T-helper 2 cell treated with Interferon-gamma antibody and Interleukin-4, amounts not matched to agents 5 μg/mL and 100 μg/mL, for 36 hours (primary cell): ENCODE measurements at regions not wholly inside any gene's neighbourhood (a gene's known extent, or its start where the extent isn't known, plus 50 kb on each side); places are given as distances from the start of the nearest gene placed in this dataset.

Experiments
- DNase-seq: peaks from one replicate; pipeline ENCODE4 v3.0.0; 2021; ENCODE audit warnings: low spot score
- H3K27ac Mint-ChIP-seq: one replicate; pipeline ENCODE4 v1.8.0; 2021; ENCODE audit warnings: mild to moderate bottlenecking, mixed read lengths
- H3K27me3 Mint-ChIP-seq: one replicate; pipeline ENCODE4 v1.8.0; 2021; ENCODE audit warnings: low read depth, mixed read lengths
- H3K36me3 Mint-ChIP-seq: one replicate; pipeline ENCODE4 v1.8.0; 2021; ENCODE audit warnings: low read depth, mixed read lengths
- H3K4me1 Mint-ChIP-seq: one replicate; pipeline ENCODE4 v1.8.0; 2021; ENCODE audit warnings: low read depth, mixed read lengths
- H3K4me3 Mint-ChIP-seq: one replicate; pipeline ENCODE4 v1.8.0; 2022; ENCODE audit warnings: mild to moderate bottlenecking, moderate library complexity, mixed read lengths
- H3K9me3 Mint-ChIP-seq: one replicate; pipeline ENCODE4 v1.8.0; 2021; ENCODE audit warnings: mixed read lengths

DNA sequence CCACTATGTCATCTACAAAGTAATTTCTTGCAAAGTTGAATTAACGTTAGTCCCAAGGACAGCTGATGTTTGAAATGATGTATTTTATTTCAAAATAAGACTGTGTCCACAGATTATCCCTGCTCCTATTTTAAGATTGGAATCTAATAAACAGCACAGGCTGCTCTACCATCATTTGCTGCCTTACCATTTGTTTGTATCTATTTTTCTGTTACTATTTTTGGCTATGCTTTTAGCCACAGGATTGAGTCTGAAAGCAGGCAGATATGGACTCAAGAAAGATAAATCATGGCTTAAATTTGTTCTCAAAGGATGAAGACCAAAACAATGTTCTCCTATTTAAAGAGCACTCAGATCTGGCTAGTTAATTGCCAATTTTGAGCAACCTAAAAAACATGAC lies 105.3 kb downstream of the RGS2 start:
- H3K36me3 Mint-ChIP-seq: no peaks in the 10 kb centered on the region
- no peaks in the 10 kb centered on the region for H3K4me1 Mint-ChIP-seq
- no peak for DNase-seq
- H3K27ac Mint-ChIP-seq: no peak overlapping the region
- no peaks in the 10 kb centered on the region for H3K9me3 Mint-ChIP-seq
- H3K4me3 Mint-ChIP-seq: no peak overlapping the region
- H3K27me3 Mint-ChIP-seq: peaks cover 2% of the 10 kb centered on the region

DNA sequence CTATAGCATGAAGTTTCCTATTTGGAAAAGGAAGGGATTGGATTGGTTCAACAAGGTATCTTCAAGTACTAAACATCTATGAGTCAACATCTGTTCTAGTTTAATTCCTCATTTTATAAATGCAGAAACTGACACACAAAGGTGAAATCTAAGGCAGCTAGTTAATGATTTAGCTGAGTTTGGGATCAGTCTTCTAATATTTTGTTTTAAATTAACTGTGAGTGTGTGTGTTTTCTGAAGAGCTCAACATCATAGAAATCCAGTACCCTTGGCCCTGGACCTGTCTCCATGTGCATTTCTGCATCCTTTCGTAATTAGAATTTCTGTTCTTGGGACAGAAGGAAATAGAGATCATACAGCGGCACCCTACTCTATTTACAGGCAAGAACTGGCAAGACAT lies 105.9 kb downstream of the RGS2 start:
- Mint-ChIP-seq H3K9me3 (no peaks in the 10 kb centered on the region), H3K27ac (no peak overlapping the region), H3K36me3 (no peaks in the 10 kb centered on the region), H3K4me3 (no peak overlapping the region), H3K4me1 (no peaks in the 10 kb centered on the region), H3K27me3 (peaks cover 2% of the 10 kb centered on the region)
- no peak for DNase-seq

DNA sequence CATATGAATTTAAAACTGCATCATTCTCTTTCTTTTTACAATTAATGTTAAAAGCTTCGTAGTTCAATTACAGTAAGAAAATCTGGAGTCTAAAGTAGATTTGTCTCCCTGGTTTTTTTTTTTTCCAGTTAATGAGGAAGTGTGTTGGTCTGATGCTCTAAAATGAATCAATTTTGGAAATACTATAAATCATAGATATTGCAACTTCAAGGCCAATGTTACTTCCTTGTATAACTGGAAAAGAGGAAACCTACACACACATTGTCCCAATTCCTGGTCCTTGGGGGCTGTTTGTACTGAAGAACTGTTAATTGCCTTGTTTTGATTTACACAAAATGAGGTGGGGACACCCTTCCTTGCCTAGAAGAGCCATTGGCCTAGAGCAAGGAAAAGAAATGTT lies 107.2 kb downstream of the RGS2 start:
- no peak overlapping the region for H3K27ac Mint-ChIP-seq
- no peaks in the 10 kb centered on the region for H3K36me3 Mint-ChIP-seq
- no peak for DNase-seq
- no peak overlapping the region for H3K4me3 Mint-ChIP-seq
- no peaks in the 10 kb centered on the region for H3K4me1 Mint-ChIP-seq
- peaks cover 2% of the 10 kb centered on the region for H3K27me3 Mint-ChIP-seq
- no peaks in the 10 kb centered on the region for H3K9me3 Mint-ChIP-seq

DNA sequence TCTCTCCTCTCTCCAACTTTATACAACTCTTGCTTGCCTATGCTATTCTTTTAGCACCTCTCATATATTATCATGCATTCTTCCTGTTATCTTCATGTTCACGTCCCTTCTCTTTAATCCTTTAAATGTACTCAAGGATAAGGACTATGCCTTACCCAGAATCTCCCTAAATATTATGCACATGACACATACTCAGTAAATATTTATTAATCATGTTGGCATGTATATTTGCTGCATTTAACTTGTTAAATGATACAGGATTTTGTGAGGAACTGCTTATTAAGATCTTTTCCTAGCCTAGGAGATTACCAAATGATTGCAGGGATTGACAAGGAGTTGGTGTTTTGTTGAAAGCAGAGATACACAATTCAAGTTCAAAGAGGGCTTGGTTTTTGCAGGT lies 109.4 kb downstream of the RGS2 start:
- no peak overlapping the region for H3K27ac Mint-ChIP-seq
- H3K9me3 Mint-ChIP-seq: no peaks in the 10 kb centered on the region
- peaks cover 2% of the 10 kb centered on the region for H3K27me3 Mint-ChIP-seq
- no peaks in the 10 kb centered on the region for H3K36me3 Mint-ChIP-seq
- no peak overlapping the region for H3K4me3 Mint-ChIP-seq
- no peak for DNase-seq
- H3K4me1 Mint-ChIP-seq: no peaks in the 10 kb centered on the region

DNA sequence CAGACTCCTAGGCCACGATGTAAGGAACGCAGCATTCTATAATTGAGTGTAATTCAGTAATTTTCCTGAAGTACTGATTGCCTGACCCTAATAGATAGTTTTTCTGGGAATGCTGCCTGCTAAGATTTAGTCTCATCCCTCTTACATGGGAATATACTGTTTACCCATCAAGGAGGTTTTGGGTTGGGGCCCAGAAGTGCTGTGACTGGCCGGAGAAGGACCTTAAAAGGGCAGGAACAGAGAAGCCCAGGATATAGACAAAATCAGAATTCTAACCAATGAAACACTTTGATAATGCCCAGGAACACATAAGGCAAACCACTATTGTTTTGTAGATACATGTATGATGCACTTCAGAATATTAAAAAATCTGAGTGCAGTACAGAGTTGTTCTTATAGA lies 111.6 kb downstream of the RGS2 start:
- no peaks in the 10 kb centered on the region for H3K36me3 Mint-ChIP-seq
- H3K4me1 Mint-ChIP-seq: no peaks in the 10 kb centered on the region

DNA sequence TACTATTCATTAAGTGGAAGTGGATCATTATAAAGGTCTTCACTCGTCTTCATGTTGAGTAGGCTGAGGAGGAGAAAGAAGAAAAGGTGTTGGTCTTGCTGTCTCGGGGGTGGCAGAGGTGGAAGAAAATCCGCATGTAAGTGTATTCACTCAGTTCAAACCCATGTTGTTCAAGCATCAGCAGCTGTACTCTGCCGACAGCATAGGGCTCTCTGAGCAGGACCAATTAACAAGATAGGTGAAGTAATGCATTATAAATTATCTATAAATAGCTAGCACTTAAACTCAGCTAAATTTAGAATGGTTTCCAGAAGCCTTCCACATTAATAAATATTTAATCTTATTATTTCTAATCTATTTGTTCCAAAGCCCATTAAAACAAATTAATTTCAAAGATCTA lies 116.8 kb downstream of the RGS2 start:
- H3K4me1 Mint-ChIP-seq: no peaks in the 10 kb centered on the region
- no peaks in the 10 kb centered on the region for H3K9me3 Mint-ChIP-seq
- H3K27me3 Mint-ChIP-seq: peaks cover 3% of the 10 kb centered on the region
- no peak overlapping the region for H3K27ac Mint-ChIP-seq
- no peak for DNase-seq
- no peak overlapping the region for H3K4me3 Mint-ChIP-seq
- no peaks in the 10 kb centered on the region for H3K36me3 Mint-ChIP-seq

More for the DNA sequence above, 111.6 kb downstream of the RGS2 start:
- Mint-ChIP-seq H3K27ac (no peak overlapping the region), H3K4me3 (no peak overlapping the region), H3K9me3 (no peaks in the 10 kb centered on the region), H3K27me3 (peaks cover 2% of the 10 kb centered on the region)
- no peak for DNase-seq

DNA sequence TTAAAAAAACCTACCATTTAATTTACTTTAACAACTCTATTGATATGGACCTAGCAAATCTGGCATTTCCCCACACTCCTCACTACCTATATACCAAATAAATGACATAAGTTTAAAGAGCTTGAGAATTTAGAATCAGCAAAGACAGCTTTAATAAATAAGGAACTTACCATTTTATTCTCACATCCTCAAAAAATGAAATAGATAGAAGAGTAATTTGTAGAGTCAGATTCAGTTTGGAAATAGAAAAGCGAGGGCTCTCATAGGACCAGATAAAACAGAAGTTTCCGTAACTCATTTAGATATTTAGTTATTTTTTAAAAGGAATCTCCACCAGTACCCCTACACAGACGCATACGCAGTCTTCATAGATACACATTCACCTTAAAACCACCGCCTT lies 117.9 kb downstream of the RGS2 start:
- Mint-ChIP-seq H3K27ac (no peak overlapping the region), H3K4me3 (no peak overlapping the region), H3K27me3 (peaks cover 3% of the 10 kb centered on the region), H3K9me3 (no peaks in the 10 kb centered on the region), H3K36me3 (no peaks in the 10 kb centered on the region), H3K4me1 (no peaks in the 10 kb centered on the region)
- DNase-seq: no peak

DNA sequence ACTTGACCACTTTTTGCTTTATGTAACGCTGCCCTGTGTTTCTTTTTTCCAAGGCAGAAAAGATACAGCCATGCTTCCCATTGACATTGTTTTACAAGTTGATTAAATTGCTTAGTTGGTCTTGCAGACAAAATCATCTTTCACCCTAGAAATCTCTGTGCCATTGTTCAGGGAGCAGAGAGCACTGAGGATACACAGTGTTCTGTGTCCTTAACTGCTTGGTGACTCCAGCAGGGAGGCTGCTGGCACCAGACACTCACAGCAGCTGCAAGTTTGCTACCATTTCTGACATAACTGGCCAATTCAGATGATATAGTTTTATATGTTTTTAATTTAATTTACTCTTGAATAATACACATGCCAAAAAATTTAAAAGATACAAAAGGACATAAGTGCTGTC lies 118.7 kb downstream of the RGS2 start:
- Mint-ChIP-seq H3K4me1 (no peaks in the 10 kb centered on the region), H3K36me3 (no peaks in the 10 kb centered on the region), H3K27ac (no peak overlapping the region), H3K9me3 (no peaks in the 10 kb centered on the region), H3K27me3 (peaks cover 3% of the 10 kb centered on the region), H3K4me3 (no peak overlapping the region)
- DNase-seq: no peak

DNA sequence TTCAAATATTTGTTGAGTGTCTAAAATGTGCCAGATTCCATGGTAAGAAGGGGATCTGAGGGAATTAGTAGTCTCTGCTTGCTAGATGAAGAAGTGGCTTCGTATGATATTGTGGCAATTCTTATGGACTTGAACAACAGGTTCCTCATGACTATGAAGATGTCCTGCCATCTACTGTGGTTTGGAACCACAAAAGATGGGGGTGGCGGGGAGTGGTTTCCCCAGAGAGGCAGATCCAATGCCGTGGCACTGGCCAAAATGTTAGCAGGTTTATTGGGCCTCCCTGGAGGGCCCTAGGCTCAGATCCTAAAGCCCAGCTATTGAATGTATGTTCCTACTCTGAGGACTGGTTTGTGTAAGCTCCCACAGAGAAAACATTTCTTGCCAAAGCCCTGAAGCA lies 120.8 kb downstream of the RGS2 start:
- Mint-ChIP-seq H3K4me1 (peaks cover 2% of the 10 kb centered on the region), H3K4me3 (no peak overlapping the region), H3K9me3 (no peaks in the 10 kb centered on the region), H3K27me3 (peaks cover 3% of the 10 kb centered on the region), H3K36me3 (no peaks in the 10 kb centered on the region), H3K27ac (no peak overlapping the region)
- no peak for DNase-seq

DNA sequence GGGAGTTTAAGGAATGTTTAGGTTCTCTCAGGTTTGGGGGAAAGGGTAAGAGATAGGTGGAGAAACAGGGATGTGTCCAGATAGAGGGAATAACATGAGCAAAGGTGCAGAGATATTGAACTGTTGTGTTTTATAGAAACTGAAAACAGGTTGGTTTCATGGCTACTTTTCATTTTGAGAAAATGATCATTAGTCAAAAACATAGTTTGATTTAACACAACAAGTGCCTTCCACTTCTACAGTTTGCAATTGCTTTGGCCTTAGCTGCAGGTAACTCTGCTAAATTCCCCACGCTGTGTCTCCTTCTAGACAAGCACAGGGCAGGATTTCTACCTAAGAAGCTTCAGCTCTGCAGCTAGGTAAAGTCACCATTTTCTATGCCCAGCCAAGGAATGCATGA lies 124.9 kb downstream of the RGS2 start:
- no peak overlapping the region for H3K27ac Mint-ChIP-seq

DNA sequence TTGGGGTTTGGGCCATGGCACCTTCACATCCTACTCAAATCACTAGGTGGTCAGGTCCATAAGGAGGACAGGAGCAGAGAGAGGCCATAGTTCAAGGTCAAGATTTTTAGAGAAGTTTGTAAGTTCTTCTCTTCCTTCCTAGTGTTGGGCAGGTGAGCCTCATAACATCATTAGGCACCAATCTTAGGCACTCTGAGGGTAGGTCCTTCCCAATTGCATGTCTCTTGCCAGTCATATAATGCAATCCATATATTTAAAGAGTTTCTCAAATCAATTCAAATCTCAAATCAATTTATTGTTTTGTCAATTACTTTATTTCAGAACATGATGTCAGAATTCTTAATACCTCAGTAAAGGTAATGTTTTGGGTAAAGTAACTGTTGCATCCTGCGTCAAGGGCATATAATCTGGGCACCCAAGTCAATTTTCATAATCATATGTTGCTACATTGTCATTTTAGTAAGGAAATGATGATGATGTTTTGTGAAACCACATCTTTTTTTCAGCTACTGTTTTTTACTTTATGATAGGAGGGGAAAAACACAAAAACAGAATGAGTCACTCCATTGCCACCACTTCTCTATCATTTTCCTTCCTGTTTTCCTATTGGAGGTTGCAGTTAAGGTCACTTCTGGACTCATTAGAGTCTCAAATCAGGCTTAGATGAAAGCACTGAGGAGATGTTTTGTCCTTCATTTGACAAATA lies 122.7 kb downstream of the UCHL5 start:
- Mint-ChIP-seq H3K27ac (no peak overlapping the region), H3K4me3 (no peak overlapping the region), H3K27me3 (peaks cover 2% of the 10 kb centered on the region), H3K9me3 (no peaks in the 10 kb centered on the region), H3K36me3 (no peaks in the 10 kb centered on the region), H3K4me1 (peaks cover 15% of the 10 kb centered on the region)
- DNase-seq: no peak

More for the DNA sequence above, 124.9 kb downstream of the RGS2 start:
- no peaks in the 10 kb centered on the region for H3K36me3 Mint-ChIP-seq
- H3K27me3 Mint-ChIP-seq: peaks cover 2% of the 10 kb centered on the region
- H3K4me1 Mint-ChIP-seq: peaks cover 14% of the 10 kb centered on the region
- DNase-seq: no peak
- no peaks in the 10 kb centered on the region for H3K9me3 Mint-ChIP-seq
- H3K4me3 Mint-ChIP-seq: no peak overlapping the region

DNA sequence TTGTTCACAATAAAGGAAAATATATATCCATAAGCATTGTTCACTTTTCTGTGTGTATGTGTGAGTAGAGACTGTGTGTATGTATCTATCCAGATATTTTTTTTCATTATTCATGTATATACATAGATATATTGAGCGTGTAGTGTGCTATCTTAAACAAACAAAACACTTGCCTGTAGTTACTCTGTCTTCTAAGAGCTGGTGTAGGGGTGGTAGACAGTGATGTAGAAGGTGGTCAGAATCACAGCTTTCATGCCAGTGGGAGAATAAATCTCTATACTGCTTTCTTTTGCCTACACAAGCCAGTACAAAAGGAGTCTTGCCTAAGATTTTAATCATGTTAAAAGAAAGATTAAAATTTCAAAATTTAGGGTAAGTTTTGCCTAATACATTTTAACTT lies 122.0 kb downstream of the UCHL5 start:
- no peak overlapping the region for H3K27ac Mint-ChIP-seq
- DNase-seq: no peak
- H3K4me3 Mint-ChIP-seq: no peak overlapping the region
- no peaks in the 10 kb centered on the region for H3K36me3 Mint-ChIP-seq
- no peaks in the 10 kb centered on the region for H3K9me3 Mint-ChIP-seq
- H3K27me3 Mint-ChIP-seq: peaks cover 2% of the 10 kb centered on the region
- H3K4me1 Mint-ChIP-seq: peaks cover 15% of the 10 kb centered on the region

DNA sequence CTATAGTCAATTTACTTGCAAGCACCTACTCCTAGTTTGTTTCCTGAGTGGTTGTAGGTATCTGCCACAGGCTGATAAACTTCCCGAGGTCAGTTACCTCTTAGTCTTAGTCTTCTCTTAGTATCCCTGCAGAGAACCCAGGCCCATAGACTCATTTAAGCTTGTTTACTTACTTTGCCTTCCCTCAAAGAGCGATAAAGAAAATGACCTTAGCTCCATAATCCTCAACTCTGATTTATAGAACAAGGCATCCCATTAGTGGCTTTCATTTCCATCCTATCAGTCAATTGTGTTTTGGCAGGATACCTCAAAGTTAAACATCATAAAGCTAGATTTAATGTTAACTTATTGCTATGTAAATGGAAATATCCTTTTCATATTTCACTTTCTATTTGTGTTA lies 119.7 kb downstream of the UCHL5 start:
- Mint-ChIP-seq H3K27ac (no peak overlapping the region), H3K27me3 (peaks cover 2% of the 10 kb centered on the region), H3K4me3 (no peak overlapping the region), H3K36me3 (no peaks in the 10 kb centered on the region), H3K9me3 (no peaks in the 10 kb centered on the region), H3K4me1 (peaks cover 13% of the 10 kb centered on the region)
- no peak for DNase-seq

DNA sequence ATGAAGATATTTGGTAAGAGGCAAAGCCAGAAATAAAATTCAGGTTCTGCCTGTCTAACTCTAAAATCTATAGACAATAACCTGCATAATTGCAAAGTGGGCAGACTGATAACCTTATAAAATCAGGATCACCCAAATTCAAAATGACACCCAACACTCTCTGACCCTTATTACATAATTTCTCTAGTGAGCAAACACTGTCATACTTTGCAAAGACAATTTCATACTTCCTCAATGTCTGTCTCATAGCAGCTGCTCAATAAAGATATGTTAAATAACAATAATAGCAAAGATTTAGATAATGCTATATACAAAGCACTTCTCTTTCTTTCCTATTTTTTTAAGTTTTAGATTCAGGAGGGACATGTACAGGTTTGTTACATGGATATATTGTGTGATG lies 118.5 kb downstream of the UCHL5 start:
- peaks cover 11% of the 10 kb centered on the region for H3K4me1 Mint-ChIP-seq
- no peak for DNase-seq

DNA sequence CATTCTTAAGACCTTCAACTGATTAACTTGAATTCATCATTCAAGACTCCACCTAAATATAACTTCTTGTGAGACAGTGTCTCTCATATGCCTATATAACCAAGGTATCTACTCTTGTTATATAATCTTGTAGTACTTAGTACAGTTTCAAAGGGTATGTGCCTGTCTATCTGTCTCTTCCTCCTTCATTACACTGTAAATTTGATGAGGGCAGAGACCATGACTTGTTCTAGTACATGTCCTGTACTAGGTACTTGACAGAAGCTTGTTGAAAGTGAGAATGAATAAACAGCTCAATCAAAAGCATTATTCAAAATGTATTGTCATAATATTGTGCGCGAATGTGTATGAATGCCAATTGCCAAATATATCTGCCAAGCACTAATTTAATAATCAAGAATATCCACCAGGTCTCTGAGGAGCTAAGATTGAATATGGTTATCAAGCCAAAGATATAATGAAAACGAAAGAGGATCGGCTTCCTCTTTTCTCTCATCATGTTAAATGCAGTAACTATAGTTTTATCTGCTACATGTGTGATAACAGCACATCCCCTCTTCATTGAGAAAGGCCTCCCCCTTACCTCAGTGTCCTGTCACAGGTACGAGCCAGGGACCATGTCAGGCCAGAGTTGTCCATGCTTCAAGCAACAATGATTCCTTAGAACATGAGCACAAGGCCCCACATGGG lies 117.3 kb downstream of the UCHL5 start:
- Mint-ChIP-seq H3K9me3 (no peaks in the 10 kb centered on the region), H3K27me3 (peaks cover 2% of the 10 kb centered on the region), H3K4me1 (peaks cover 4% of the 10 kb centered on the region), H3K4me3 (no peak overlapping the region), H3K27ac (no peak overlapping the region), H3K36me3 (no peaks in the 10 kb centered on the region)
- no peak for DNase-seq

More for the DNA sequence above, 118.5 kb downstream of the UCHL5 start:
- Mint-ChIP-seq H3K36me3 (no peaks in the 10 kb centered on the region), H3K4me3 (no peak overlapping the region), H3K27ac (no peak overlapping the region), H3K27me3 (peaks cover 2% of the 10 kb centered on the region), H3K9me3 (no peaks in the 10 kb centered on the region)
